ENCODE measurements at regions not wholly inside any gene's neighbourhood (a gene's known extent, or its start where the extent isn't known, plus 50 kb on each side); places are given as distances from the start of the nearest gene placed in this dataset.

DNA sequence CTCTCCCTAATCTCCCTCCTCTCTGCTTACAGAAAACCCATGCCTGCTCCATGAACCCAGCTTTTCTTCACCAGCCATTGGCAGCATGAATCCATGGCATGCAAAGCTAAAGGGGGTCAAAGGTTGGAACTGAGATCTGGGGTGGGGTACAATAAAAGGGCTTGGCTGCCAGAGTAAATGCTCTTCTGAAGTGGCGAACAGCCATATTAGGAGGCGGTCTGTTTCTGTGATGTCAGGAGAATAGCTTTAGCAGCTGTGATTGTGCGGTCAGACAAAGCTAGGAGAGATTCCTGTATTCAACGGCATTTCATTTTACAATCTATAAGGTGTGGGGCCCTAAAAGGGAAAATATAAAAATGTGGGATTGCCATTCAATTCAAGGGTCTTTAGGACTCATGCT lies 71.7 kb upstream of the TMPRSS2 start:
- Histone ChIP-seq H3K27me3 (ENCODE audit: insufficient read depth, poor library complexity, severe bottlenecking) (no peaks in the 10 kb centered on the region), H3K4me3 (replicated peaks; ENCODE audit: insufficient read depth, low read length) (no peak overlapping the region), H3K27ac (replicated peaks) (no peak overlapping the region)
- no peak for DNase-seq (ENCODE audit: low read depth in 1 of 2, low spot score in 1 of 2)
- TF ChIP-seq POLR2AphosphoS5 (IDR thresholded peaks at IDR 0.05; ENCODE audit: low read depth): no peak
- TF ChIP-seq, protein P1, sequence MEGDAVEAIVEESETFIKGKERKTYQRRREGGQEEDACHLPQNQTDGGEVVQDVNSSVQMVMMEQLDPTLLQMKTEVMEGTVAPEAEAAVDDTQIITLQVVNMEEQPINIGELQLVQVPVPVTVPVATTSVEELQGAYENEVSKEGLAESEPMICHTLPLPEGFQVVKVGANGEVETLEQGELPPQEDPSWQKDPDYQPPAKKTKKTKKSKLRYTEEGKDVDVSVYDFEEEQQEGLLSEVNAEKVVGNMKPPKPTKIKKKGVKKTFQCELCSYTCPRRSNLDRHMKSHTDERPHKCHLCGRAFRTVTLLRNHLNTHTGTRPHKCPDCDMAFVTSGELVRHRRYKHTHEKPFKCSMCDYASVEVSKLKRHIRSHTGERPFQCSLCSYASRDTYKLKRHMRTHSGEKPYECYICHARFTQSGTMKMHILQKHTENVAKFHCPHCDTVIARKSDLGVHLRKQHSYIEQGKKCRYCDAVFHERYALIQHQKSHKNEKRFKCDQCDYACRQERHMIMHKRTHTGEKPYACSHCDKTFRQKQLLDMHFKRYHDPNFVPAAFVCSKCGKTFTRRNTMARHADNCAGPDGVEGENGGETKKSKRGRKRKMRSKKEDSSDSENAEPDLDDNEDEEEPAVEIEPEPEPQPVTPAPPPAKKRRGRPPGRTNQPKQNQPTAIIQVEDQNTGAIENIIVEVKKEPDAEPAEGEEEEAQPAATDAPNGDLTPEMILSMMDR (IDR thresholded peaks at IDR 0.05; ENCODE audit: insufficient read depth, low read length): no peak
- no peak for TF ChIP-seq SPI1 (IDR thresholded peaks at IDR 0.05; ENCODE audit: borderline replicate concordance, low read depth)

DNA sequence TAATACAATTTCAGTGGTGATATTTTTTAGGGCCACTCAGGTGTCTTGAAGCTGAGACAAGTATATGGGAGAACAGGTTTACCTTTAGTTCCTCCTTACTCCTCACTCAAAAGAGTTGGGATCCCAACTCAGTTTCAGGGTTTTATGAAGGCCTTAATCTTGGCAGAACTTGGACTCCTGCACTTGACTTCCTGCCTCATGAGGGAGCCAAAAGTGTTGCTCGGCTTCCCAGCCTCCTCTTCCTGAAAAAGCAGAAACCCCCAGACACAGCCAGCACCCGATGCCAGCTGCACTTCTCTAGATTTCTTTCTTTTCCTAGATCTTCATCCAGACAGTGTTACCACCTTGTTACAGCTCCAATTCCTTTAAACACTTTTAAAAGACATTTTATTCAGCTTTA lies 70.8 kb upstream of the TMPRSS2 start:
- TF ChIP-seq SPI1 (IDR thresholded peaks at IDR 0.05; ENCODE audit: borderline replicate concordance, low read depth) (no peak), GABPA (IDR thresholded peaks at IDR 0.05; ENCODE audit: low read depth) (no peak), POLR2AphosphoS5 (IDR thresholded peaks at IDR 0.05; ENCODE audit: low read depth) (no peak)
- TF ChIP-seq, protein P1 (IDR thresholded peaks at IDR 0.05; ENCODE audit: insufficient read depth, low read length): no peak
- TF ChIP-seq, protein P2, sequence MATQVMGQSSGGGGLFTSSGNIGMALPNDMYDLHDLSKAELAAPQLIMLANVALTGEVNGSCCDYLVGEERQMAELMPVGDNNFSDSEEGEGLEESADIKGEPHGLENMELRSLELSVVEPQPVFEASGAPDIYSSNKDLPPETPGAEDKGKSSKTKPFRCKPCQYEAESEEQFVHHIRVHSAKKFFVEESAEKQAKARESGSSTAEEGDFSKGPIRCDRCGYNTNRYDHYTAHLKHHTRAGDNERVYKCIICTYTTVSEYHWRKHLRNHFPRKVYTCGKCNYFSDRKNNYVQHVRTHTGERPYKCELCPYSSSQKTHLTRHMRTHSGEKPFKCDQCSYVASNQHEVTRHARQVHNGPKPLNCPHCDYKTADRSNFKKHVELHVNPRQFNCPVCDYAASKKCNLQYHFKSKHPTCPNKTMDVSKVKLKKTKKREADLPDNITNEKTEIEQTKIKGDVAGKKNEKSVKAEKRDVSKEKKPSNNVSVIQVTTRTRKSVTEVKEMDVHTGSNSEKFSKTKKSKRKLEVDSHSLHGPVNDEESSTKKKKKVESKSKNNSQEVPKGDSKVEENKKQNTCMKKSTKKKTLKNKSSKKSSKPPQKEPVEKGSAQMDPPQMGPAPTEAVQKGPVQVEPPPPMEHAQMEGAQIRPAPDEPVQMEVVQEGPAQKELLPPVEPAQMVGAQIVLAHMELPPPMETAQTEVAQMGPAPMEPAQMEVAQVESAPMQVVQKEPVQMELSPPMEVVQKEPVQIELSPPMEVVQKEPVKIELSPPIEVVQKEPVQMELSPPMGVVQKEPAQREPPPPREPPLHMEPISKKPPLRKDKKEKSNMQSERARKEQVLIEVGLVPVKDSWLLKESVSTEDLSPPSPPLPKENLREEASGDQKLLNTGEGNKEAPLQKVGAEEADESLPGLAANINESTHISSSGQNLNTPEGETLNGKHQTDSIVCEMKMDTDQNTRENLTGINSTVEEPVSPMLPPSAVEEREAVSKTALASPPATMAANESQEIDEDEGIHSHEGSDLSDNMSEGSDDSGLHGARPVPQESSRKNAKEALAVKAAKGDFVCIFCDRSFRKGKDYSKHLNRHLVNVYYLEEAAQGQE (IDR thresholded peaks at IDR 0.05; ENCODE audit: insufficient replicate concordance, low read depth): no peak
- no peak overlapping the region for H3K27ac ChIP-seq (replicated peaks)
- no peak for DNase-seq (ENCODE audit: low read depth in 1 of 2, low spot score in 1 of 2)

GRCh38 chr21:41578083-41578482 lies 70.1 kb upstream of the TMPRSS2 start:
- TF ChIP-seq, protein P1 (IDR thresholded peaks at IDR 0.05; ENCODE audit: insufficient read depth, low read length): no peak
- TF ChIP-seq POLR2AphosphoS5 (IDR thresholded peaks at IDR 0.05; ENCODE audit: low read depth) (no peak), SPI1 (IDR thresholded peaks at IDR 0.05; ENCODE audit: borderline replicate concordance, low read depth) (no peak), GABPA (IDR thresholded peaks at IDR 0.05; ENCODE audit: low read depth) (no peak)
- TF ChIP-seq, protein P2 (IDR thresholded peaks at IDR 0.05; ENCODE audit: insufficient replicate concordance, low read depth): no peak
- no peaks in the 10 kb centered on the region for H3K27me3 ChIP-seq (ENCODE audit: insufficient read depth, poor library complexity, severe bottlenecking)
- no peak overlapping the region for H3K4me3 ChIP-seq (replicated peaks; ENCODE audit: insufficient read depth, low read length)
- H3K27ac ChIP-seq (replicated peaks): no peak overlapping the region
- no peak for DNase-seq (ENCODE audit: low read depth in 1 of 2, low spot score in 1 of 2)

More for the DNA sequence above, 70.8 kb upstream of the TMPRSS2 start:
- no peaks in the 10 kb centered on the region for H3K27me3 ChIP-seq (ENCODE audit: insufficient read depth, poor library complexity, severe bottlenecking)
- H3K4me3 ChIP-seq (replicated peaks; ENCODE audit: insufficient read depth, low read length): no peak overlapping the region

GRCh38 chr21:41576013-41576615 lies 68.2 kb upstream of the TMPRSS2 start:
- H3K4me3 ChIP-seq (replicated peaks; ENCODE audit: insufficient read depth, low read length): no peak overlapping the region
- H3K27ac ChIP-seq (replicated peaks): no peak overlapping the region
- no peak for DNase-seq (ENCODE audit: low read depth in 1 of 2, low spot score in 1 of 2)
- TF ChIP-seq, protein P2 (IDR thresholded peaks at IDR 0.05; ENCODE audit: insufficient replicate concordance, low read depth): no peak
- TF ChIP-seq SPI1 (IDR thresholded peaks at IDR 0.05; ENCODE audit: borderline replicate concordance, low read depth) (no peak), GABPA (IDR thresholded peaks at IDR 0.05; ENCODE audit: low read depth) (no peak), POLR2AphosphoS5 (IDR thresholded peaks at IDR 0.05; ENCODE audit: low read depth) (no peak)
- TF ChIP-seq, protein P1 (IDR thresholded peaks at IDR 0.05; ENCODE audit: insufficient read depth, low read length): no peak
- no peaks in the 10 kb centered on the region for H3K27me3 ChIP-seq (ENCODE audit: insufficient read depth, poor library complexity, severe bottlenecking)
